Transverse colon (tissue), 4 donors: ENCODE measurements at regions not wholly inside any gene's neighbourhood (a gene's known extent, or its start where the extent isn't known, plus 50 kb on each side); places are given as distances from the start of the nearest gene placed in this dataset.

ENCODE experiments used
- EP300 ChIP-seq: sonication (generic); formaldehyde crosslinking; IDR thresholded peaks from one replicate; pipeline ENCODE4 v1.6.1; 2017; ENCODE audit warnings: antibody characterized with exemption, low read depth
- POLR2A ChIP-seq: fragments of 450-650 bp; IDR thresholded peaks from one replicate; pipeline ENCODE4 v1.6.1; 2016; ENCODE audit warnings: antibody characterized with exemption, mild to moderate bottlenecking, moderate library complexity
- POLR2AphosphoS5 ChIP-seq, 3 donors: sonication (generic); formaldehyde crosslinking; IDR thresholded peaks; one replicate each; pipeline ENCODE4 v1.6.1; 2016; ENCODE audit warnings: antibody characterized with exemption in 3 of 3
- TF ChIP-seq, protein P1 (sequence below), 5 experiments: fragments of 200-600 bp in 3 of 5; fragments of 450-650 bp in 2 of 5; sonication (generic) in 3 of 5; IDR thresholded peaks; 1 replicate in 2 of 5; 2 replicates in 3 of 5; pipeline ENCODE4 v1.5.1; 2016 to 2017; ENCODE audit warnings: antibody characterized with exemption in 5 of 5, inconsistent platforms in 3 of 5, mild to moderate bottlenecking in 2 of 5, moderate library complexity in 1 of 5

GRCh38 chr7:84387595-84387994 lies 193.0 kb upstream of the SEMA3A start:
- no peak for TF ChIP-seq POLR2AphosphoS5 (IDR thresholded peaks at IDR 0.05)
- TF ChIP-seq, protein P1, sequence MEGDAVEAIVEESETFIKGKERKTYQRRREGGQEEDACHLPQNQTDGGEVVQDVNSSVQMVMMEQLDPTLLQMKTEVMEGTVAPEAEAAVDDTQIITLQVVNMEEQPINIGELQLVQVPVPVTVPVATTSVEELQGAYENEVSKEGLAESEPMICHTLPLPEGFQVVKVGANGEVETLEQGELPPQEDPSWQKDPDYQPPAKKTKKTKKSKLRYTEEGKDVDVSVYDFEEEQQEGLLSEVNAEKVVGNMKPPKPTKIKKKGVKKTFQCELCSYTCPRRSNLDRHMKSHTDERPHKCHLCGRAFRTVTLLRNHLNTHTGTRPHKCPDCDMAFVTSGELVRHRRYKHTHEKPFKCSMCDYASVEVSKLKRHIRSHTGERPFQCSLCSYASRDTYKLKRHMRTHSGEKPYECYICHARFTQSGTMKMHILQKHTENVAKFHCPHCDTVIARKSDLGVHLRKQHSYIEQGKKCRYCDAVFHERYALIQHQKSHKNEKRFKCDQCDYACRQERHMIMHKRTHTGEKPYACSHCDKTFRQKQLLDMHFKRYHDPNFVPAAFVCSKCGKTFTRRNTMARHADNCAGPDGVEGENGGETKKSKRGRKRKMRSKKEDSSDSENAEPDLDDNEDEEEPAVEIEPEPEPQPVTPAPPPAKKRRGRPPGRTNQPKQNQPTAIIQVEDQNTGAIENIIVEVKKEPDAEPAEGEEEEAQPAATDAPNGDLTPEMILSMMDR (IDR thresholded peaks at IDR 0.05): no peak
- TF ChIP-seq EP300: no peak
- no peak for TF ChIP-seq POLR2A
